B cell (primary cell): ENCODE measurements at regions not wholly inside any gene's neighbourhood (a gene's known extent, or its start where the extent isn't known, plus 50 kb on each side); places are given as distances from the start of the nearest gene placed in this dataset.

Experiments used
- ATAC-seq: fragments of 200-7000 bp; cut with Tn5 transposase; one replicate; pipeline ENCODE4 v1.10.0; 2021; ENCODE audit warnings: low read depth, mild to moderate bottlenecking, moderate number of reproducible peaks, moderate library complexity
- CTCF ChIA-PET: fragments of 350-600 bp; sonication (Branson Sonifier 250); formaldehyde crosslinking; loops from one replicate; lab custom pipeline; 2021; ENCODE audit warnings: antibody characterized with exemption, inconsistent platforms; lab: Charles Lee
- POLR2A ChIA-PET: fragments of 350-600 bp; sonication (Branson Sonifier 250); formaldehyde crosslinking; loops from one replicate; lab custom pipeline; 2021; ENCODE audit warnings: antibody characterized with exemption; lab: Charles Lee
- DNase-seq: peaks from one replicate; pipeline ENCODE4 v3.0.0; 2013
- H2AFZ ChIP-seq: 2 replicates; pipeline ENCODE4 v1.6.1; 2012; ENCODE audit warnings: mild to moderate bottlenecking, low read depth, low read length; ENCODE audit not compliant: insufficient read depth, poor library complexity, severe bottlenecking
- H3K27ac ChIP-seq, 2 donors: 1 replicate in 1 of 2; 2 replicates in 1 of 2; pipeline ENCODE4 v1.5.1; 2012 to 2013; ENCODE audit warnings: low read length in 2 of 2, mild to moderate bottlenecking in 2 of 2, moderate library complexity in 1 of 2
- H3K27me3 ChIP-seq, 4 experiments: fragments of 200-600 bp in 1 of 4; sonication (generic) in 1 of 4; replicated peaks in 1 of 4; 1 replicate in 2 of 4; 2 replicates in 2 of 4; pipeline versions ENCODE4 v1.6.1 to v1.7.0; 2013 to 2016; ENCODE audit warnings: low read length in 3 of 4, mild to moderate bottlenecking in 2 of 4, mixed read lengths in 1 of 4, moderate library complexity in 1 of 4; ENCODE audit not compliant: insufficient read depth in 4 of 4, control insufficient read depth in 3 of 4; ENCODE audit errors: control extremely low read depth in 1 of 4
- H3K36me3 ChIP-seq, 2 experiments: replicated peaks in 1 of 2; 1 replicate in 1 of 2; 2 replicates in 1 of 2; pipeline versions ENCODE4 v1.6.1 to v1.7.1; 2013; ENCODE audit warnings: low read length in 1 of 2; ENCODE audit not compliant: insufficient read depth in 2 of 2, control insufficient read depth in 1 of 2; ENCODE audit errors: control extremely low read depth in 1 of 2, extremely low read depth in 1 of 2
- H3K4me1 ChIP-seq, 2 donors: fragments of 200-600 bp in 1 of 2; sonication (generic) in 1 of 2; 1 replicate in 1 of 2; 2 replicates in 1 of 2; pipeline versions ENCODE4 v1.5.1 to v1.6.1; 2013 to 2017; ENCODE audit warnings: low read length in 2 of 2; ENCODE audit not compliant: control insufficient read depth in 2 of 2, insufficient read depth in 2 of 2
- H3K4me2 ChIP-seq: replicated peaks from 2 replicates; pipeline ENCODE3; 2012; ENCODE audit warnings: mild to moderate bottlenecking, low read depth, low read length; ENCODE audit not compliant: poor library complexity, severe bottlenecking
- H3K4me3 ChIP-seq, 5 experiments: fragments of 200-600 bp in 1 of 5; sonication (generic) in 1 of 5; 1 replicate in 3 of 5; 2 replicates in 2 of 5; pipeline versions ENCODE4 v1.5.1 to v1.7.0; 2011 to 2016; ENCODE audit warnings: low read length in 4 of 5, mild to moderate bottlenecking in 4 of 5, low read depth in 2 of 5, control low read depth in 1 of 5, moderate library complexity in 1 of 5; ENCODE audit not compliant: insufficient read depth in 1 of 5; ENCODE audit errors: control extremely low read depth in 1 of 5, extremely low read depth in 1 of 5
- H3K79me2 ChIP-seq: fragments of 200-600 bp; sonication (generic); one replicate; pipeline ENCODE4 v1.6.0; 2016; ENCODE audit warnings: low read length; ENCODE audit not compliant: control insufficient read depth, insufficient read depth
- H3K9ac ChIP-seq: fragments of 200-600 bp; sonication (generic); 2 replicates; pipeline ENCODE4 v1.6.1; 2017; ENCODE audit warnings: mild to moderate bottlenecking, low read length, moderate library complexity
- H3K9me3 ChIP-seq, 3 donors: one replicate each; pipeline versions ENCODE4 v1.6.1 to v1.7.1; 2013; ENCODE audit warnings: low read length in 2 of 3; ENCODE audit not compliant: control insufficient read depth in 2 of 3, insufficient read depth in 1 of 3; ENCODE audit errors: control extremely low read depth in 1 of 3
- H4K20me1 ChIP-seq: 2 replicates; pipeline ENCODE4 v1.6.0; 2012; ENCODE audit warnings: mild to moderate bottlenecking, low read length; ENCODE audit not compliant: insufficient read depth, control insufficient read depth, poor library complexity, severe bottlenecking
- H3K27ac Mint-ChIP-seq: one replicate; pipeline ENCODE4 v1.8.0; 2021; ENCODE audit warnings: mixed read lengths
- H3K27me3 Mint-ChIP-seq: one replicate; pipeline ENCODE4 v1.8.0; 2021; ENCODE audit warnings: mixed read lengths
- H3K4me1 Mint-ChIP-seq: one replicate; pipeline ENCODE4 v1.8.0; 2021; ENCODE audit warnings: mixed read lengths
- H3K4me3 Mint-ChIP-seq: one replicate; pipeline ENCODE4 v1.8.0; 2021; ENCODE audit warnings: mixed read lengths
- H3K9me3 Mint-ChIP-seq: one replicate; pipeline ENCODE4 v1.8.0; 2022; ENCODE audit warnings: mixed read lengths; ENCODE audit not compliant: insufficient read depth
- EZH2 ChIP-seq: IDR thresholded peaks from 2 replicates; pipeline ENCODE4 v1.6.1; 2012; ENCODE audit warnings: borderline replicate concordance, low read depth, mild to moderate bottlenecking, moderate library complexity, low read length; ENCODE audit not compliant: insufficient read depth, poor library complexity, severe bottlenecking
- WGBS: methylation state at CpG from one replicate; pipeline ENCODE4 v1.1.5; 2013; ENCODE audit warnings: missing lambda C conversion rate; ENCODE audit not compliant: insufficient coverage; 5-methylcytosine and 5-hydroxymethylcytosine counted together
- intact Hi-C: fragments of 100-400 bp; cut with micrococcal nuclease; formaldehyde crosslinking; loops from one replicate; pipeline ENCODE4 v1.10.0; 2022
- TF ChIP-seq, protein P1 (sequence below): fragments of 200-600 bp; IDR thresholded peaks from one replicate; pipeline ENCODE4 v1.8.0; 2022; ENCODE audit warnings: antibody characterized with exemption, mild to moderate bottlenecking

GRCh38 chr5:73297430-73297829 lies 124.4 kb downstream of the TMEM174 start:
- POLR2A ChIA-PET = no interaction called here
- Histone ChIP-seq H3K79me2 (no peaks in the 10 kb centered on the region), H3K4me3 (no peak overlapping the region), H3K4me1 (peaks cover 0 to 4% of the 10 kb centered on the region in 2 donors), H3K4me2 (no peak overlapping the region), H2AFZ (no peak overlapping the region), H3K9ac (no peak overlapping the region), H3K9me3 (peaks cover 0 to 18% (median 0%) of the 10 kb centered on the region in 3 donors), H3K27ac (no peak overlapping the region), H3K36me3 (no peaks in the 10 kb centered on the region), H3K27me3 (peaks cover 0 to 62% (median 50%) of the 10 kb centered on the region in 4 experiments), H4K20me1 (no peaks in the 10 kb centered on the region)
- WGBS = no CpG with 5 or more reads among the region's 5 CpGs
- H3K27ac Mint-ChIP-seq = no peak overlapping the region
- no peak overlapping the region for H3K4me3 Mint-ChIP-seq
- peaks cover 2% of the 10 kb centered on the region for H3K4me1 Mint-ChIP-seq
- DNase-seq (no peak), ATAC-seq (no peak)
- H3K27me3 Mint-ChIP-seq = peaks cover 77% of the 10 kb centered on the region
- intact Hi-C loops = no loop called here
- H3K9me3 Mint-ChIP-seq = no peaks in the 10 kb centered on the region
- CTCF ChIA-PET = no interaction called here
- TF ChIP-seq EZH2 = no peak
- TF ChIP-seq, protein P1, sequence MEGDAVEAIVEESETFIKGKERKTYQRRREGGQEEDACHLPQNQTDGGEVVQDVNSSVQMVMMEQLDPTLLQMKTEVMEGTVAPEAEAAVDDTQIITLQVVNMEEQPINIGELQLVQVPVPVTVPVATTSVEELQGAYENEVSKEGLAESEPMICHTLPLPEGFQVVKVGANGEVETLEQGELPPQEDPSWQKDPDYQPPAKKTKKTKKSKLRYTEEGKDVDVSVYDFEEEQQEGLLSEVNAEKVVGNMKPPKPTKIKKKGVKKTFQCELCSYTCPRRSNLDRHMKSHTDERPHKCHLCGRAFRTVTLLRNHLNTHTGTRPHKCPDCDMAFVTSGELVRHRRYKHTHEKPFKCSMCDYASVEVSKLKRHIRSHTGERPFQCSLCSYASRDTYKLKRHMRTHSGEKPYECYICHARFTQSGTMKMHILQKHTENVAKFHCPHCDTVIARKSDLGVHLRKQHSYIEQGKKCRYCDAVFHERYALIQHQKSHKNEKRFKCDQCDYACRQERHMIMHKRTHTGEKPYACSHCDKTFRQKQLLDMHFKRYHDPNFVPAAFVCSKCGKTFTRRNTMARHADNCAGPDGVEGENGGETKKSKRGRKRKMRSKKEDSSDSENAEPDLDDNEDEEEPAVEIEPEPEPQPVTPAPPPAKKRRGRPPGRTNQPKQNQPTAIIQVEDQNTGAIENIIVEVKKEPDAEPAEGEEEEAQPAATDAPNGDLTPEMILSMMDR = no peak

GRCh38 chr5:73296772-73297171 lies 123.8 kb downstream of the TMEM174 start:
- no peak overlapping the region for H3K4me2 ChIP-seq
- peaks cover 0 to 18% (median 0%) of the 10 kb centered on the region in 3 donors for H3K9me3 ChIP-seq
- ChIA-PET POLR2A (no interaction called here), CTCF (no interaction called here)
- intact Hi-C loops = no loop called here
- no peaks in the 10 kb centered on the region for H4K20me1 ChIP-seq
- H3K4me3 ChIP-seq = no peak overlapping the region
- no peaks in the 10 kb centered on the region for H3K79me2 ChIP-seq
- Mint-ChIP-seq H3K4me3 (no peak overlapping the region), H3K9me3 (no peaks in the 10 kb centered on the region), H3K4me1 (peaks cover 2% of the 10 kb centered on the region), H3K27me3 (peaks cover 78% of the 10 kb centered on the region), H3K27ac (no peak overlapping the region)
- WGBS = 9% methylated on average over 4 of the region's 4 CpGs
- ATAC-seq (no peak), DNase-seq (no peak)
- H2AFZ ChIP-seq = no peak overlapping the region
- peaks cover 0 to 4% of the 10 kb centered on the region in 2 donors for H3K4me1 ChIP-seq
- no peak overlapping the region for H3K27ac ChIP-seq
- no peaks in the 10 kb centered on the region for H3K36me3 ChIP-seq
- peaks cover 0 to 59% (median 45%) of the 10 kb centered on the region in 4 experiments for H3K27me3 ChIP-seq
- no peak overlapping the region for H3K9ac ChIP-seq
- TF ChIP-seq EZH2 = no peak
- TF ChIP-seq, protein P1 = no peak
